Tongue (tissue), 1 donor: ENCODE measurements at regions not wholly inside any gene's neighbourhood (a gene's known extent, or its start where the extent isn't known, plus 50 kb on each side); places are given as distances from the start of the nearest gene placed in this dataset.

Experiments used
- DNase-seq: peaks from one replicate; pipeline ENCODE4 v3.0.0-alpha.2; 2015

GRCh38 chr2:234247453-234248180, 197.1 kb downstream of the SPP2 start:
- no peak for DNase-seq

- DNase-seq = peak; percentile 12
Measured at GRCh38 chr2:234245945-234246344, 195.4 kb downstream of the SPP2 start.

GRCh38 chr2:234243871-234244565, 193.5 kb downstream of the SPP2 start:
- DNase-seq = no peak

- DNase-seq = no peak
Measured at GRCh38 chr2:234242459-234242836, 191.9 kb downstream of the SPP2 start.

- no peak for DNase-seq
Measured at GRCh38 chr2:234241656-234242458, 191.4 kb downstream of the SPP2 start.

GRCh38 chr2:234240917-234241316, 190.4 kb downstream of the SPP2 start:
- DNase-seq = no peak

GRCh38 chr2:234235191-234235590, 184.7 kb downstream of the SPP2 start:
- DNase-seq = no peak

GRCh38 chr2:234231460-234231859, 181.0 kb downstream of the SPP2 start:
- no peak for DNase-seq

- no peak for DNase-seq
Measured at GRCh38 chr2:234219046-234219310, 168.5 kb downstream of the SPP2 start.

GRCh38 chr2:234218266-234219045, 168.0 kb downstream of the SPP2 start:
- peak; percentile 14 for DNase-seq

GRCh38 chr2:234212534-234212933, 162.0 kb downstream of the SPP2 start:
- peak; percentile 2 for DNase-seq

GRCh38 chr2:234211797-234212196, 161.3 kb downstream of the SPP2 start:
- no peak for DNase-seq

GRCh38 chr2:234206738-234207137, 156.2 kb downstream of the SPP2 start:
- DNase-seq = no peak

- no peak for DNase-seq
Measured at GRCh38 chr2:234204480-234204879, 154.0 kb downstream of the SPP2 start.

- DNase-seq = peak; percentile 28
Measured at GRCh38 chr2:234203135-234203984, 152.9 kb downstream of the SPP2 start.

GRCh38 chr2:234202601-234203000, 152.1 kb downstream of the SPP2 start:
- DNase-seq = no peak

- DNase-seq = no peak
Measured at GRCh38 chr2:234199996-234200395, 149.5 kb downstream of the SPP2 start.

- no peak for DNase-seq
Measured at GRCh38 chr2:234198976-234199375, 148.5 kb downstream of the SPP2 start.

GRCh38 chr2:234195516-234195915, 145.0 kb downstream of the SPP2 start:
- no peak for DNase-seq

- DNase-seq = no peak
Measured at GRCh38 chr2:234193977-234194563, 143.6 kb downstream of the SPP2 start.

GRCh38 chr2:234191819-234192407, 141.4 kb downstream of the SPP2 start:
- no peak for DNase-seq
